DOHH2 (cell line): ENCODE measurements at regions not wholly inside any gene's neighbourhood (a gene's known extent, or its start where the extent isn't known, plus 50 kb on each side); places are given as distances from the start of the nearest gene placed in this dataset.

Source experiments
- EZH2phosphoT487 ChIP-seq: fragments of 200-600 bp; sonication (generic); IDR thresholded peaks from 2 replicates; pipeline ENCODE4 v1.6.1; 2017; ENCODE audit warnings: borderline replicate concordance, mild to moderate bottlenecking, antibody characterized with exemption, low read length, moderate library complexity, mixed read lengths
- TF ChIP-seq, protein P1 (sequence below): fragments of 200-600 bp; sonication (generic); IDR thresholded peaks from one replicate; pipeline ENCODE4 v1.5.1; 2014; ENCODE audit warnings: antibody characterized with exemption, mild to moderate bottlenecking, low read depth, low read length; ENCODE audit not compliant: poor library complexity, severe bottlenecking

DNA sequence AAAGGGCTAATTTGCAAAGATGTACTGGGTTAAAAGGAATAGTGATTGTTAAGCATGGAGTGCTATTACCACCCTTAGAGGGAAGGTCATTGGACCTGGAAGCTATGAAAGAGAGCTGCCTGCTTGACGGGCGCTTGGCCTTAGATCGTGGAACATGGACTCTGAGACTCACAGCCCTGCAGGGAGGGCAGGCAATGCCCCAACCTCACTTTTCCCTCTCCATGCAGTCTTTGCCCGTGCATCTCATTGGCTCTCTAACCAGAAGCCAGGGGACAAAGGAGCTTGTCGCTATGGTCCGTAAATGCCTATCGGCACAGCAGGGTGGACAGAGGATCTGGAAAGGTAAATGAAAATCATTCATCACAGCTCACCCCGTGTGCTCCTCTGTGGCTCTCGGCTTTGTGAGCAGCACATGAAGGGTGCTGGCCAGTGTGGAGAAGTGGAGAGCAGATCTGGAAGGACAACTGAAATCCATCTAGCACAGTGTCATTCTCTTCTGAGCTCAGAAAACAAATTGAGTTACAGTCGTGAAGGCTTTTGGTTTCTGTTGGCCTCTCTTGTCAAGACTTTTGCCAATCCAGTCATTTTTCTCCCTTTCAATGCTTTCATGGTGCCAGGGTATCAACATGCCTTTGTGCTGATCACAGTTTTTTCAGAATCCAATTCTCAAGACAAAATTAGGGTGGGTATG lies 186.2 kb downstream of the SNX18 start:
- TF ChIP-seq, protein P1, sequence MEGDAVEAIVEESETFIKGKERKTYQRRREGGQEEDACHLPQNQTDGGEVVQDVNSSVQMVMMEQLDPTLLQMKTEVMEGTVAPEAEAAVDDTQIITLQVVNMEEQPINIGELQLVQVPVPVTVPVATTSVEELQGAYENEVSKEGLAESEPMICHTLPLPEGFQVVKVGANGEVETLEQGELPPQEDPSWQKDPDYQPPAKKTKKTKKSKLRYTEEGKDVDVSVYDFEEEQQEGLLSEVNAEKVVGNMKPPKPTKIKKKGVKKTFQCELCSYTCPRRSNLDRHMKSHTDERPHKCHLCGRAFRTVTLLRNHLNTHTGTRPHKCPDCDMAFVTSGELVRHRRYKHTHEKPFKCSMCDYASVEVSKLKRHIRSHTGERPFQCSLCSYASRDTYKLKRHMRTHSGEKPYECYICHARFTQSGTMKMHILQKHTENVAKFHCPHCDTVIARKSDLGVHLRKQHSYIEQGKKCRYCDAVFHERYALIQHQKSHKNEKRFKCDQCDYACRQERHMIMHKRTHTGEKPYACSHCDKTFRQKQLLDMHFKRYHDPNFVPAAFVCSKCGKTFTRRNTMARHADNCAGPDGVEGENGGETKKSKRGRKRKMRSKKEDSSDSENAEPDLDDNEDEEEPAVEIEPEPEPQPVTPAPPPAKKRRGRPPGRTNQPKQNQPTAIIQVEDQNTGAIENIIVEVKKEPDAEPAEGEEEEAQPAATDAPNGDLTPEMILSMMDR, result no peak
- TF ChIP-seq EZH2phosphoT487, result no peak
